VCaP (cell line): ENCODE measurements at regions not wholly inside any gene's neighbourhood (a gene's known extent, or its start where the extent isn't known, plus 50 kb on each side); places are given as distances from the start of the nearest gene placed in this dataset.

Experiments used
- H3K27ac ChIP-seq: fragments of 450-650 bp; 2 replicates; pipeline ENCODE4 v1.5.1; 2017
- CTCF ChIP-seq: fragments of 450-650 bp; conservative IDR thresholded peaks from 2 replicates; pipeline ENCODE4 v1.5.1; 2017; ENCODE audit warnings: mild to moderate bottlenecking, moderate library complexity

GRCh38 chr11:93902921-93903320 is 52.5 kb upstream of the VSTM5 start:
- TF ChIP-seq CTCF: no peak
- H3K27ac ChIP-seq: no peak overlapping the region

- no peak for TF ChIP-seq CTCF
- H3K27ac ChIP-seq: no peak overlapping the region
These were observed 53.6 kb upstream of the VSTM5 start for GRCh38 chr11:93903989-93904388.

GRCh38 chr11:93904716-93905115 is 54.3 kb upstream of the VSTM5 start:
- no peak for TF ChIP-seq CTCF
- H3K27ac ChIP-seq: no peak overlapping the region

GRCh38 chr11:93905384-93905783 is 55.0 kb upstream of the VSTM5 start:
- TF ChIP-seq CTCF: no peak
- H3K27ac ChIP-seq: no peak overlapping the region

GRCh38 chr11:93906486-93906885 is 56.1 kb upstream of the VSTM5 start:
- TF ChIP-seq CTCF: no peak
- no peak overlapping the region for H3K27ac ChIP-seq

GRCh38 chr11:93907901-93908300 is 57.5 kb upstream of the VSTM5 start:
- H3K27ac ChIP-seq: no peak overlapping the region
- TF ChIP-seq CTCF: no peak

GRCh38 chr11:93908689-93909088 is 58.3 kb upstream of the VSTM5 start:
- no peak overlapping the region for H3K27ac ChIP-seq
- no peak for TF ChIP-seq CTCF

- no peak overlapping the region for H3K27ac ChIP-seq
- TF ChIP-seq CTCF: no peak
These were observed 67.3 kb upstream of the VSTM5 start for GRCh38 chr11:93917673-93918072.
